GM21723 (cell line): ENCODE measurements at regions not wholly inside any gene's neighbourhood (a gene's known extent, or its start where the extent isn't known, plus 50 kb on each side); places are given as distances from the start of the nearest gene placed in this dataset.
"Not testable (repeated sequence)": the region's sequence is repeated elsewhere in the genome, so short reads cannot be mapped to it uniquely, and the experiment has no call there.

Experiments used
- ATAC-seq: cut with Tn5 transposase; IDR thresholded peaks from one replicate; pipeline ENCODE4 v1.9.1; 2021; ENCODE audit warnings: mild to moderate bottlenecking, moderate library complexity; ENCODE audit not compliant: unreplicated experiment

- no peak for ATAC-seq
These were observed 130.5 kb downstream of the FOXB1 start for GRCh38 chr15:60134609-60135008.

GRCh38 chr15:60135961-60136360 lies 131.8 kb downstream of the FOXB1 start:
- no peak for ATAC-seq

- no peak for ATAC-seq
These were observed 133.7 kb downstream of the FOXB1 start for GRCh38 chr15:60137711-60138396.

GRCh38 chr15:60138397-60138968 lies 134.4 kb downstream of the FOXB1 start:
- no peak for ATAC-seq

GRCh38 chr15:60152386-60152785 lies 148.3 kb downstream of the FOXB1 start:
- ATAC-seq, result no peak

- ATAC-seq, result no peak
These were observed 150.7 kb downstream of the FOXB1 start for GRCh38 chr15:60154764-60155325.

- ATAC-seq, result no peak
These were observed 151.6 kb downstream of the FOXB1 start for GRCh38 chr15:60155661-60156060.

- no peak for ATAC-seq
These were observed 156.8 kb downstream of the FOXB1 start for GRCh38 chr15:60160909-60161308.

- ATAC-seq, result no peak
These were observed 157.6 kb downstream of the FOXB1 start for GRCh38 chr15:60161704-60162103.

GRCh38 chr15:60162251-60162967 lies 158.3 kb downstream of the FOXB1 start:
- ATAC-seq, result no peak

- no peak for ATAC-seq
These were observed 158.9 kb downstream of the FOXB1 start for GRCh38 chr15:60162968-60163355.

- ATAC-seq, result no peak
These were observed 161.0 kb downstream of the FOXB1 start for GRCh38 chr15:60165111-60165510.

GRCh38 chr15:60172143-60172542 lies 168.0 kb downstream of the FOXB1 start:
- no peak for ATAC-seq

- ATAC-seq, result no peak
These were observed 175.8 kb downstream of the FOXB1 start for GRCh38 chr15:60179786-60180391.

- ATAC-seq, result not testable (repeated sequence)
These were observed 177.8 kb downstream of the FOXB1 start for GRCh38 chr15:60181957-60182356.

- no peak for ATAC-seq
These were observed 179.3 kb downstream of the FOXB1 start for GRCh38 chr15:60183366-60183765.

- ATAC-seq, result no peak
These were observed 180.5 kb downstream of the FOXB1 start for GRCh38 chr15:60184579-60184978.

- no peak for ATAC-seq
These were observed 186.9 kb downstream of the FOXB1 start for GRCh38 chr15:60191016-60191415.

GRCh38 chr15:60191821-60192220 lies 187.7 kb downstream of the FOXB1 start:
- no peak for ATAC-seq

- no peak for ATAC-seq
These were observed 191.5 kb downstream of the FOXB1 start for GRCh38 chr15:60195611-60196010.

- ATAC-seq, result no peak
These were observed 193.5 kb downstream of the ANXA2 start for GRCh38 chr15:60204131-60204885.
